ENCODE measurements at regions not wholly inside any gene's neighbourhood (a gene's known extent, or its start where the extent isn't known, plus 50 kb on each side); places are given as distances from the start of the nearest gene placed in this dataset.

DNA sequence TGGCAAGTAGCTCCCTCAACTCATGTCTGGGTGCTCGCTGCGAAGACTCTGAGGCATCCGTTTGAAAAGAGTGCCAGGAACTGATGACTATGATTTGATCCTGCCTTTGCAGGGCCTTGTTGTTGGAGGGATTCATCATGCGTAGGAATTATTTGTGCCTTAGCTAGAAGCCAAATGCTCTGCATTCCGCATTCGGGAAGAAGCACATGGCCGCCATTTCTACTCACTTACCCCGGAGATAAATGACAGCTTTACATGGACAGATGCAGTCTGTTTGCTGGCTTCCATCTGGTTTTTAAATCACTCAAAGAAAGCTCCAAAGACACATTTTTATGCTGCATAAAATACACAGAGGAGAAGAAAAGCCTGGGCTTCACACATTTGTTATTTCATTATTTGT is 363.3 kb upstream of the CDH4 start:
- FAIRE-seq (no peak), DNase-seq (ENCODE audit: insufficient read length, low spot score) (no peak)
- TF ChIP-seq POU2F2 (IDR thresholded peaks at IDR 0.05; ENCODE audit: low read depth, low read length) (no peak), TAF1 (IDR thresholded peaks at IDR 0.05; ENCODE audit: low read depth, low read length) (no peak), POLR2AphosphoS5 (IDR thresholded peaks at IDR 0.05; ENCODE audit: low read depth, low read length) (no peak), SPI1 (IDR thresholded peaks at IDR 0.05; ENCODE audit: low read depth, low read length) (no peak)

DNA sequence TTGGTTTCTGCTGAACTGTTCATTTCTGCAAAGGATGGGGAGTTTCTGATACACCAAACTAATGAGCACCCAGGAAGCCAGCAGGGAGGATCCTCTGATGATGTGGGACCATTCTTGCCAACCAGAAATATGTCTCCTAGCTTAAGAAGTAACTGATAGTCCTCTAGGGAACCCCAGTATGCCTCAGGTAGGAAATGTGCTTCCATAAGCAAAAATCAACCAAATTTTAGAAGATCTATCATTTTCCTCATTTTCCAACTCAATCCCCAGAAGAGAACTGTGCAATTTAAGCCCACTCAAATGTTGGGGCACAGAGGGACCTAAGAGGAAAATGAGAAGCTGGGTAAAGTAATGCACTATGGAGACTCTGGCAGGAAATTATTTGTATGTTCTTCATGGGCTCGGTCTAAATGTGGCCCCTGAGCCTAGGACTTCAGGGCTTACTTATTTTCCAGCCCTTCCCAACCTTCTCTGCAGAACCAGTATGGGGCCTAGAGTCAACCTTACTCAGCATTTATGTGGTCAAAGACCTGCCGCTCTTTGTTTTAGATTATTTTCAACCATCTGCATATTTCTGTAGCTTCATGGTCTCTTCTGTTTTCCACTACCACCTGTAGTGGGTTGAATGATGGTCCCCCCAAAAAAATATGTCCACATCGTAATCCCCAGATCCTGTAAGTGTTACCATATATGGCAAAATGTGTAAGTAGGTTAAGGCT is 359.8 kb upstream of the CDH4 start:
- no peak for DNase-seq (ENCODE audit: insufficient read length, low spot score)
- no peak for FAIRE-seq

DNA sequence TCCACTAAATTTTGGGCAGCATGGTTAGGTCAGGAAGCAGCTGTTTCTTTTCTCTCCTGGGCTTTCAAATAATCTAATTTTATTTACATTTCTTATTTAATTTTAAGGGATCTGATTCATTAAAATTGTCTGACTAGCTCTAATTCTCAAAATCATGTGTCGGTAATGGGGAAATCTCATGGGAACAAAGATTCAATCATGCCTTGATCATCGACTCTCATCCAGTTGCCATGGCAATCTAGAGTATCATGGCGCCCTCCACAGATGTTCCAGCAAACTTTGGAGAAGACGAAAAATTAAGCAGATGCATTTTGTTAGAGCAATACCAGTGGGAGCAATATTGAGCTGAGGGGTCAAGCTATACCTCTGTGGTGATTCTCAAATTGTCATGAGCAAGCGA is 358.0 kb upstream of the CDH4 start:
- FAIRE-seq: no peak
- TF ChIP-seq TAF1 (IDR thresholded peaks at IDR 0.05; ENCODE audit: low read depth, low read length): no peak
- TF ChIP-seq SPI1 (IDR thresholded peaks at IDR 0.05; ENCODE audit: low read depth, low read length): no peak
- TF ChIP-seq PAX5 (IDR thresholded peaks at IDR 0.05; ENCODE audit: insufficient read depth, low read length, severe bottlenecking): no peak
- no peak for TF ChIP-seq POU2F2 (IDR thresholded peaks at IDR 0.05; ENCODE audit: low read depth, low read length)
- TF ChIP-seq POLR2AphosphoS5 (IDR thresholded peaks at IDR 0.05; ENCODE audit: low read depth, low read length): no peak
- no peak for TF ChIP-seq POLR2A (IDR thresholded peaks at IDR 0.05; ENCODE audit: low read depth, low read length)
- DNase-seq (ENCODE audit: insufficient read length, low spot score): no peak

More for the DNA sequence above, 359.8 kb upstream of the CDH4 start:
- TF ChIP-seq TAF1 (IDR thresholded peaks at IDR 0.05; ENCODE audit: low read depth, low read length): no peak
- no peak for TF ChIP-seq POLR2A (IDR thresholded peaks at IDR 0.05; ENCODE audit: low read depth, low read length)
- TF ChIP-seq PAX5 (IDR thresholded peaks at IDR 0.05; ENCODE audit: insufficient read depth, low read length, severe bottlenecking): no peak

DNA sequence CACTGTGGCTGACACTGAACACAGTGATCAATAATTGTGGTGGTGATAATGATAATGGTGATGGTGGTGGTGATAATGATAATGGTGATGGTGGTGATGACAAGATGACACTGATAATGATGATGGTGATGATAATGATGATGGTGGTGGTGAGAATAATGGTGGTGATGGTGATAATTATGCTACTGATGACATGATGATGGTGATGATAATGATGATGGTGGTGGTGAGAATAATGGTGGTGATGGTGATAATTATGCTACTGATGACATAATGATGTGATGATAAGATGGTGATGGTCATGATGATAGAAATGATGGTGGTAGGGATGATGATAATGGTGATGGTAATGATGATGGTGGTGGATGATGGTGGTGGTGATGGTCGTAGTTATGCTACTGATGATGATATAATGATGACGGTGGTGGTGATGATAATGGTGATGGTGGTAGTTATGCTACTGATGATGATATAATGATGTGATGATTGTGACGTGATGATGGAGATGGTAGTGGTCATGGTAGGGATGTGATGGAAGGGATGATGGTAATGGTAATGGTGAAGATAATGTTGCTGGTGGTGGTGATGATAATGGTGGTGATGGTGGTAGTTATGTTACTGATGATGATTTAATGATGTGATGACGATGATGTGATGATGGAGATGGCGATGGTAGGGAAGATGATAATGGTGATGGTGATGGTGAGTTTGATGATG is 356.5 kb upstream of the CDH4 start:
- FAIRE-seq (peak; percentile 28), DNase-seq (ENCODE audit: insufficient read length, low spot score) (no peak)
- TF ChIP-seq POLR2A (IDR thresholded peaks at IDR 0.05; ENCODE audit: low read depth, low read length) (no peak), SPI1 (IDR thresholded peaks at IDR 0.05; ENCODE audit: low read depth, low read length) (no peak), POU2F2 (IDR thresholded peaks at IDR 0.05; ENCODE audit: low read depth, low read length) (no peak), POLR2AphosphoS5 (IDR thresholded peaks at IDR 0.05; ENCODE audit: low read depth, low read length) (no peak), PAX5 (IDR thresholded peaks at IDR 0.05; ENCODE audit: insufficient read depth, low read length, severe bottlenecking) (no peak), TAF1 (IDR thresholded peaks at IDR 0.05; ENCODE audit: low read depth, low read length) (no peak)

DNA sequence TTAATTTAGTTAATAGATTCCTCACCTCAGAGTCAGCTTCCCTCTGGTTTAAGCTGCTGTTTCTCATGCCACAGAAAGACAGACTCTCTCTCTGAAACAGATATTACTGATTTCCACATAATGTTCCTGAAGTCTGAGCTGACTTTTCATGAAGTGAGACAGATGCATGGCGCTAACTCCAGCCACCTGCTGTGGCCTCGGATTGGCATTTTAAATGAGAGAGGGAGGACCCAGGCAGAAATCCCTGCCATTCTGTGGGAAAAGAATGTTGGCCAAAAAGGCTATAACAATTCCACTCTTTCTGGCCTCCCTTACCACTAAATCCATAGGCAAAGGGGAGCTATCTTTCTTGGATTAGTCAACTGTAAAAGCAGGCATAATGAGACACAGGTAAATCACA is 354.1 kb upstream of the CDH4 start:
- DNase-seq (ENCODE audit: insufficient read length, low spot score) (no peak), FAIRE-seq (no peak)
- TF ChIP-seq PAX5 (IDR thresholded peaks at IDR 0.05; ENCODE audit: insufficient read depth, low read length, severe bottlenecking) (no peak), POU2F2 (IDR thresholded peaks at IDR 0.05; ENCODE audit: low read depth, low read length) (no peak), POLR2A (IDR thresholded peaks at IDR 0.05; ENCODE audit: low read depth, low read length) (no peak), SPI1 (IDR thresholded peaks at IDR 0.05; ENCODE audit: low read depth, low read length) (no peak), POLR2AphosphoS5 (IDR thresholded peaks at IDR 0.05; ENCODE audit: low read depth, low read length) (no peak), TAF1 (IDR thresholded peaks at IDR 0.05; ENCODE audit: low read depth, low read length) (no peak)

DNA sequence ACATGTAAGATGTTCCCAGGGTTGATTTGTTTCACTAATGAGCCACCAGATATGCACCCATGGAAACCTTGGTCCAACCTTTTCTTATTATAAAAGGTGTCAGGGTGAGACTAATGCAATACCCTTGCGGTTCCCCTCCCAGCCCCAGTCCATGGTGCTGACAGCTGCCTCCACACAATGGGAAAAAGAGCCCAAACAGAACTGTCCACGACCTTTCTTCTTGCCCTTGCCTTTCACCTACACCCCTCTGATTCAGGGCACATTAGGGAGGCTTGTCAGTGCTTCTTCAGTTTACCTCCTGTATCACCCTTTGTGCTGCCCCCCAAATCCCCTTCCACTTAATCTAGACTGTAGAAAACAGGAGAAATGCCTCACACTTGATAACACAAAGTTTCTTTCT is 352.7 kb upstream of the CDH4 start:
- no peak for FAIRE-seq
- TF ChIP-seq POLR2AphosphoS5 (IDR thresholded peaks at IDR 0.05; ENCODE audit: low read depth, low read length): no peak
- no peak for TF ChIP-seq PAX5 (IDR thresholded peaks at IDR 0.05; ENCODE audit: insufficient read depth, low read length, severe bottlenecking)
- no peak for TF ChIP-seq TAF1 (IDR thresholded peaks at IDR 0.05; ENCODE audit: low read depth, low read length)
- TF ChIP-seq POU2F2 (IDR thresholded peaks at IDR 0.05; ENCODE audit: low read depth, low read length): no peak
- TF ChIP-seq POLR2A (IDR thresholded peaks at IDR 0.05; ENCODE audit: low read depth, low read length): no peak
- no peak for TF ChIP-seq SPI1 (IDR thresholded peaks at IDR 0.05; ENCODE audit: low read depth, low read length)

DNA sequence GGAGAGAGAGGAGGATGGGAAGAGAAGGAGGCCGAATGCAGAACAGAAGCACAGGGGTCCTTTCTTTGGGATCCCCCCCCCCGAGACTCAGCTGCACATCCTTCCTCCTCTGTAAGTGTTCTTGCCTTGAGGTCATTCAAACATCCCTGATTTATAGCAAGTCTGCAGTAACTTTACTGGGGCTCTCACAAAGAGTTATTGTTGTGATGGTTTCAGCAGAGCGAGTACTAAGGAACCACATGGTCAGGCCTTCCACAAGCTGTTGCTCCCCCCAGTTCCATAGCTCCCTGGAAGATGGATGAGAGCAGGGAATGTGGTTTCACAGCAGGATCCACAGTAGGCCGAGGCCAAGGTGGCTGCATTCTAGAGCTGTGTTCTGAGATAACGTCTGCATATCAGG is 351.4 kb upstream of the CDH4 start:
- TF ChIP-seq PAX5 (IDR thresholded peaks at IDR 0.05; ENCODE audit: insufficient read depth, low read length, severe bottlenecking) (no peak), TAF1 (IDR thresholded peaks at IDR 0.05; ENCODE audit: low read depth, low read length) (no peak), POU2F2 (IDR thresholded peaks at IDR 0.05; ENCODE audit: low read depth, low read length) (no peak), POLR2AphosphoS5 (IDR thresholded peaks at IDR 0.05; ENCODE audit: low read depth, low read length) (no peak), SPI1 (IDR thresholded peaks at IDR 0.05; ENCODE audit: low read depth, low read length) (no peak), POLR2A (IDR thresholded peaks at IDR 0.05; ENCODE audit: low read depth, low read length) (no peak)
- FAIRE-seq (no peak), DNase-seq (ENCODE audit: insufficient read length, low spot score) (no peak)

More for the DNA sequence above, 352.7 kb upstream of the CDH4 start:
- DNase-seq (ENCODE audit: insufficient read length, low spot score): no peak

DNA sequence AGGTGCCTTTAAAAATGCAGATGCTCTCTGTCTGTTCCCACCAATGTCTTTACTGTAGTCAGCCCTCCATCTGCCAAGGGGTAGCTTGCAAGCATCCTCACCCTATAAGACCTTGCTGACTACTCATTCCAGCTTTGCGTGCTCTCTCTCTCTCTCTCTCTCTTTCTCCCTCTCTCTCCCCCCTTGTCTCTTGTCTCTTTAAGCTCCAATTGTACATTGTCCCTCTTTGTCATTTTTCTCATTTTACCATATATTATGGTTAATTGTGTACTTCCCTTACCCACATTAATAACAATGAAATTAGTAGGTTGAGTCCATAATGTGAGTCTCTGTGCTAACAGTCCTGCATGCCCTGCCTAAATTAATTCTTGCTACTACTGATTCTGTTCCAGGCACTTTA is 350.2 kb upstream of the CDH4 start:
- TF ChIP-seq SPI1 (IDR thresholded peaks at IDR 0.05; ENCODE audit: low read depth, low read length): no peak

DNA sequence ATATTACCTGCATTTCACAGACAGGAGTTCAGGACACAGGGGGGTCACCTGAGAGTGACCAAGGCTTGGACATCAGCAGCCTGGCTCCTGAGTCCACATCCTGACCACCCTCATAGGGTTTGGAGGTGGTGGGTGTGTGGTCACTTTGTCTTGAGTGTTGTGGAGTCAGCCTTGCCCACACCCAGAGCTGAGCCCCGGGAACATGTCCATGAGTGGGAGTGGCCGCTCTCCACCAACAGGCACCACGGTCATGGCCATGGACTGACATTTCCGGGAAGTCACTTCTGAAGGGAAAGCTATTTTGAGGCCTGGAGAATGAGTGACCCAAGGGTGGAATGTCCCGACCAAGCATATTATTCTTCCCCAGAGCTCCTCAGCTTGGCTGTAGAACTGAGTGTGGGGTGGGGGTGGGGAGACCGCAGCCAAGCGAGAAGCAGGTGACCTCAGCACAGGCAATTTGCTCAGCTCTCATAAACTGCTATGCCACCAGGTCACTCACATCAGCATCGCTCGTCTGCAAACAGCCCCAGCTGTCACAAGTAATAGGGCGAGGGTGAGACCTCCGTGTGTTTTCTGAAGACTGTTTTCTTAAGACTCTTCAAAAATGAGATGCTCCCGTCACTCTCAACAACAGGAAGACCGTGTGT is 348.6 kb upstream of the CDH4 start:
- FAIRE-seq (no peak), DNase-seq (ENCODE audit: insufficient read length, low spot score) (no peak)
- TF ChIP-seq TAF1 (IDR thresholded peaks at IDR 0.05; ENCODE audit: low read depth, low read length) (no peak), SPI1 (IDR thresholded peaks at IDR 0.05; ENCODE audit: low read depth, low read length) (no peak), PAX5 (IDR thresholded peaks at IDR 0.05; ENCODE audit: insufficient read depth, low read length, severe bottlenecking) (no peak), POLR2AphosphoS5 (IDR thresholded peaks at IDR 0.05; ENCODE audit: low read depth, low read length) (no peak), POLR2A (IDR thresholded peaks at IDR 0.05; ENCODE audit: low read depth, low read length) (no peak), POU2F2 (IDR thresholded peaks at IDR 0.05; ENCODE audit: low read depth, low read length) (no peak)

More for the DNA sequence above, 350.2 kb upstream of the CDH4 start:
- DNase-seq (ENCODE audit: insufficient read length, low spot score) (no peak), FAIRE-seq (no peak)

All from GM12891 (cell line).